SJCRH30 (cell line): ENCODE measurements at regions not wholly inside any gene's neighbourhood (a gene's known extent, or its start where the extent isn't known, plus 50 kb on each side); places are given as distances from the start of the nearest gene placed in this dataset.
"Not testable (repeated sequence)": the region's sequence is repeated elsewhere in the genome, so short reads cannot be mapped to it uniquely, and the experiment has no call there.

ENCODE experiments used
- DNase-seq, 2 experiments: peaks; one replicate each; pipeline ENCODE4 v3.0.0-alpha.2; 2015 to 2020
- H3K27ac ChIP-seq: fragments of 250-450 bp; sonication (Bioruptor Pico); 2 replicates; pipeline ENCODE4 v1.5.1; 2020; ENCODE audit warnings: mild to moderate bottlenecking, moderate library complexity
- H3K27me3 ChIP-seq: fragments of 250-450 bp; sonication (Bioruptor Pico); 2 replicates; pipeline ENCODE4 v1.5.1; 2020; ENCODE audit warnings: mild to moderate bottlenecking, moderate library complexity
- H3K36me3 ChIP-seq: fragments of 250-450 bp; sonication (Bioruptor Pico); 2 replicates; pipeline ENCODE4 v1.5.1; 2020; ENCODE audit warnings: mild to moderate bottlenecking, moderate library complexity
- H3K4me1 ChIP-seq: fragments of 250-450 bp; sonication (Bioruptor Pico); 2 replicates; pipeline ENCODE4 v1.5.1; 2020; ENCODE audit warnings: mild to moderate bottlenecking, moderate library complexity
- H3K4me3 ChIP-seq: fragments of 250-450 bp; sonication (Bioruptor Pico); 2 replicates; pipeline ENCODE4 v1.5.1; 2020; ENCODE audit warnings: mild to moderate bottlenecking, moderate library complexity
- H3K9me3 ChIP-seq: fragments of 250-450 bp; sonication (Bioruptor Pico); replicated peaks from 2 replicates; pipeline ENCODE4 v1.5.1; 2020; ENCODE audit warnings: mild to moderate bottlenecking, moderate library complexity

DNA sequence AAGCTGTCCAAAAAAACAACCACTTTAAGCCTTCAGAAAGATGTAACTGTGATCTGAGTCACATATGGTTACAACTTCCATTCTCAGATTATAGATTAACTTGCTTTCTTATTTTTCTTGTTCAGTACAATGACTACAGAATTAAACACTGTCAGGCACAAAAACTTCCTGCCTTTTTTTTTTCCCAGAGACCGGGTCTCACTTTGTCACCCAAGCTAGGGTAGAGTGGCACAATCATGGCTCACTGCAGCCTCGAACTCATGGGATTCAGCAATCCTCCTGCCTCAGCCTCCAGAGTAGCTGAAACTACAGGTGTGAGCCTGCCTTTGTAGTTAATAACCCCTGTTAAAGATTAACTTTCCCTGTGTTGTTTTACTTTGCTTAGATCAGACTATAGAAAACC, 163.2 kb downstream of the AVL9 start:
- no peaks in the 10 kb centered on the region for H3K4me1 ChIP-seq
- H3K27me3 ChIP-seq = no peaks in the 10 kb centered on the region
- no peak overlapping the region for H3K27ac ChIP-seq
- H3K36me3 ChIP-seq = no peaks in the 10 kb centered on the region
- DNase-seq = no peak
- no peaks in the 10 kb centered on the region for H3K9me3 ChIP-seq
- H3K4me3 ChIP-seq = no peak overlapping the region

DNA sequence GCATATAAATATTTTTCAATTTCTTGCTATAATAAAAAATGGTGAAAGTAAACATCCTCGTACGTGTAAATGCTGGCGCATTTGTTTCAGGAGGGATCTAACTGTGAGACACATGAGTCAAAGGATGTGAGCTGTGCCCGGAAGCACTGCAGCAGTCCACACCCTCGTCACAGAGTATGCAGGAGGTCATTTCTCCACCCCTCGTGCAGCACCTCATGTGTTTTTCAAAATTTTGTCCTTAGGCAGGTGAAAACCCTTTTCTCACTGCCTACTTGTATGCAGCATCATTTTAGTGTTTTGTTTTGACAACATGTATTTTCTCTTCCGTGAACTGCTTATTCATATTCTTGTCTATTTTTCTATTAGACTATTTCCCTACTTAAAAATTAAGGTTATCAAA, 162.7 kb downstream of the AVL9 start:
- Histone ChIP-seq H3K4me1 (no peaks in the 10 kb centered on the region), H3K36me3 (no peaks in the 10 kb centered on the region), H3K27me3 (no peaks in the 10 kb centered on the region), H3K27ac (no peak overlapping the region), H3K4me3 (no peak overlapping the region), H3K9me3 (no peaks in the 10 kb centered on the region)
- no peak for DNase-seq

DNA sequence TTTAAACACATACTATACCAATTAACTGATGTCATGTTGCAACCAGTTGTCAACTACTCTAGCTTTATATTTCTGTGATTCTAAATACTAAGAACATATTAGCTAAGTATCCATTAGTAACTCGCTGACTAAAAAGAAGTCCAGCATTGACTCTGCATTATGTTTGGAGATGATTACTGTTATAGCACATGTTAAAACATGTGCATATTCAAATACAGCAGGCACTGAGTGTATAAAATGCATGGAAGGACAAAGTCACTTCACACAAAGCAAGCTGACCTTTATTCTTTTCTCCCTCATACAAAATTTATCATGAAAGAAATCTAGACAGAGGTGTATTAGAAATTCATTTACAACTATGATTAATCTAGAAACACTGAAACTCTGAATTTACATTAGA, 159.3 kb downstream of the AVL9 start:
- not testable (repeated sequence) for H3K27ac ChIP-seq, H3K27me3 ChIP-seq, H3K4me3 ChIP-seq, H3K36me3 ChIP-seq, H3K9me3 ChIP-seq, H3K4me1 ChIP-seq, DNase-seq

DNA sequence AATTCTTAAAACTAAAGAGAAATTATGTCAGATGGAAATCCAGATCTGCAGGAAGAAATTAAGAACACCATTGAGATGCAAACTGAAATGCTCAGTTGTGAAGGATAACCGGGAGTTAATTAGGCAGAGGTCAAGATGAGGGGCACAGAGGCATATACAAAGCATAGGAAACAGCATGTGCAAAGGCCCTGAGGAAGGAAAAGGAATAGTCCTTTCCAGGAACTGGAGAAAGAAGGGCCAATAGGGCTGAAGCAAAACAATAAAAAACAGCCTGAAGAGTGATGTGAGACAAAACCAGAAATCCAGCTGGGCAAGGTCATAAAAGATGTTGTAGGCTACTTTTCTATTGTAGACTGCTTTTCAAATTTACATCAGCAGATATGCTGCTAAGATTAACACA, 155.1 kb downstream of the AVL9 start:
- H3K9me3 ChIP-seq, H3K36me3 ChIP-seq, H3K4me3 ChIP-seq, H3K4me1 ChIP-seq, H3K27ac ChIP-seq, DNase-seq, H3K27me3 ChIP-seq: not testable (repeated sequence)

DNA sequence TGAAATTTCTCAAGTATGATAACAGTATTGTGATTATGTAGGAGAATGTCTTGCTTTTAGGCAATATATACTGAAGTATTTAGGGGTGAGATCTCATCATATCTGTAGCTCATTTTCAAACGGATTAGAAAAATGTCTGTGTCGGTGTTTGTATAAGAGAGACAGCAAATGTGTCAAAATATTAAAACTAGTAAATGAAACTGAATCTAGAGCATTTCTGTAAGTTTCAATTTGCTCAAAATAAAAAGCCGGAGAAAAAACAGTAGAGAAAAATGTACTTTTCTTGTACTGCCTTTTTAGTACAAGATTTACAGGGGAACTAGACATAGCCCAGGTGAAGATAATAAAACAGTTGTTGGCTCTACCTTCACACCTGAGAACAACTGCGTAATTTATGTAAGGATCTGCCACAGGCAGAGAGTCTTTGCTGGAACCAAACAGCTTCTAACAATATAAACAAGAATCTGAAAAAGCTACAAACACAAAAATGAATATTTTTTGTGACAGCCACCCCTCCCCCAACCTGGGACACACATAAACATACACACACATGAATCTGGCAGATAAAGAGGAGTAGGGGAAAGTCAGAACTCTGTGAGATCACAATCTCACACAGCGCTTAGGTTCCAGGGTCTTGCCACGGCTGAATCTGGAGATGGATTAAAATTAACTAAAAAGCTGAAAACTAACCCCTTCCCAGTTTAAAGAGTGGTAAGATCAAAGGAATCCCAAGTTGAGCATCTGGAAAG, 153.3 kb downstream of the AVL9 start:
- DNase-seq = no peak
- Histone ChIP-seq H3K36me3 (no peaks in the 10 kb centered on the region), H3K9me3 (no peaks in the 10 kb centered on the region), H3K4me3 (no peak overlapping the region), H3K4me1 (no peaks in the 10 kb centered on the region), H3K27ac (no peak overlapping the region), H3K27me3 (no peaks in the 10 kb centered on the region)

DNA sequence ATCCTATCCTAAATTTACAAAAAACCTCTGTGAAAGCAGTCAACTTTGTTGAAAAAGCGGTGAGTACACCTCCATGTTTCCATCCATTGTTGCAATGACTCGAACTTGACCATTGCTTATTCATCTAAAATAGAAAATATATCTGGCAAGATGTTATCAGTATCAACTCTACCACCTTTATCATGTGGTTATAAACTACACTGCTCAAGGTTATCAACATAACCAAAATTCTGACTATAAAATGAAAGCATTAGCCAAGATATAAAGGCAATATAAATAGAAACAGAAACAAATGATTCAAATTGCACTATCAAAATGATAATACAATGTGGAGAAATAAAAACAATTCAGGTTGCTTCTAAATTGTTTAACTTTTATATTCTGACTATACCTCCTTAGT, 150.0 kb downstream of the AVL9 start:
- H3K27me3 ChIP-seq, DNase-seq, H3K27ac ChIP-seq: not testable (repeated sequence)

DNA sequence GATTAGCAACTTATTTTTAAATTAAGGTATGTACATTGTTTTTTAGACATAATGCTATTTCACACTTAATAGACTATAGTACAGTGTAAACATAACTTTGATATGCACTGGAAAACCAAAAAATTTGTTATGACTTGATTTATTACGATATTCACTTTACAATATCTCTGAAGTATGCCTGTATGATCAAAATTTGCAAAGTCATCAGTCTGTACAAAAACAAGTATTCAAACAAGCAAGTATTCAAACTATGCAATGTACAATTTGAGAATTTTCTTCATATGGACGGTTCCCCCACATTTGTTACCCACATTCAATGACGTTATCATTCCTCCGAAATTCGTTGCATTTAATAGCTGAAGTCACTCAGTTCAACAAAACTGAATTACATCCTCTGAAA, 147.9 kb downstream of the AVL9 start:
- H3K4me3 ChIP-seq = no peak overlapping the region
- no peaks in the 10 kb centered on the region for H3K9me3 ChIP-seq
- H3K27me3 ChIP-seq = no peaks in the 10 kb centered on the region
- no peaks in the 10 kb centered on the region for H3K4me1 ChIP-seq
- no peak overlapping the region for H3K27ac ChIP-seq
- H3K36me3 ChIP-seq = no peaks in the 10 kb centered on the region
- DNase-seq = no peak

More for the DNA sequence above, 150.0 kb downstream of the AVL9 start:
- H3K36me3 ChIP-seq, H3K4me1 ChIP-seq, H3K4me3 ChIP-seq, H3K9me3 ChIP-seq: not testable (repeated sequence)

DNA sequence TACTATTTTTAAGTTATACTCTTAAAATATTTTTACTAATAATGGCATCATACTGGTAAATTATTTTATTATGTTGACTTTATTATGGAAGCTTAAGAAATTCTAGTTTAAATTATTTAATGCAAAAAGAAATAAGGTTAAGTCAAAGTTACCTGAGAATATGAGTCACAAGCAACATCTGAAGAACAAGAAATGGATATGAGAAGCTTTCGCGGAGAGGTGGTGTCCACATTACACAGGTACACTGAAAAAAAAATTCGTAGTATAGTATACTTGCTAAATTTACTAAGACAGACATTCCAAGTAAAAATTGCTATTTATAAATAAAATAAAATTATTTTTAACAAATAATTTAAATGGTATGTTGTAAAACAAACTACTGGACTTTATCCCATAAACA, 143.8 kb downstream of the AVL9 start:
- Histone ChIP-seq H3K4me1 (no peaks in the 10 kb centered on the region), H3K27ac (no peak overlapping the region), H3K36me3 (no peaks in the 10 kb centered on the region), H3K27me3 (no peaks in the 10 kb centered on the region), H3K4me3 (no peak overlapping the region), H3K9me3 (no peaks in the 10 kb centered on the region)
- DNase-seq = no peak

DNA sequence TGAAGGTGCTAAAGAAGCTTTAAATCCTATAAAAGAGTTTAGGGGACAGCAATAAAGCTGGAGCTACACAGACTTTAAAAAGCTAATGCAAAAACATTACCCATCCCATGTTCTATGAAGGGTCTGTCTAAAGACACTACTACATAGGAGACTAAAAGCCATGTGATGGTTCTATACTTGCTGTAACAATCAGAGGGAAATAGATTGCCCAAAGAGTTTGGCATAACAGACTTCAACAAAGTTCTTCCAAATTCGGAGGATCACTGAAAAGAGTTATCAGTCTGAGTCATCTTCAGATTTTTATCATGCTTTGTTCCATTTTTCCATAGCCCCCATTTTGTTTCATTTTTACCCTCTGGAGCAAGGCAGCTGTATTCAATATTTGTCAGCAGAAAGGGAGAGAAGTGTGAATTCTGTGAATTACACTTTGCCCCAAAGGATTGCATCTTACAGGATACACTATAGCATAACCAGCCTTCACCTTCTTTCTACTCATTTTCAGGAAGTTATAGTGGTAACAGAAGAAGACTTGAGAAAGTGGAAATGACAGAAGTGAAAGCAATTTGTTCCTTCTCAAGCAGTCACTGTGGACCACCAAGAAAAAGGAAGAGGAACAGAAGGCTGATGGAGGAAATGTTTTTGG, 143.3 kb downstream of the AVL9 start:
- not testable (repeated sequence) for H3K4me1 ChIP-seq

More for the DNA sequence above, 143.3 kb downstream of the AVL9 start:
- not testable (repeated sequence) for DNase-seq, H3K27ac ChIP-seq, H3K27me3 ChIP-seq, H3K9me3 ChIP-seq, H3K4me3 ChIP-seq, H3K36me3 ChIP-seq
